Glutamatergic neuron (in vitro differentiated cells): ENCODE measurements at regions not wholly inside any gene's neighbourhood (a gene's known extent, or its start where the extent isn't known, plus 50 kb on each side); places are given as distances from the start of the nearest gene placed in this dataset.
"Not testable (repeated sequence)": the region's sequence is repeated elsewhere in the genome, so short reads cannot be mapped to it uniquely, and the experiment has no call there.

Source experiments
- DNase-seq: peaks from one replicate; pipeline ENCODE4 v3.0.0; 2022
- H3K27ac Mint-ChIP-seq: one replicate; pipeline ENCODE4 v1.8.0; 2020; ENCODE audit warnings: mild to moderate bottlenecking, mixed read lengths, inconsistent platforms; ENCODE audit not compliant: unreplicated experiment
- H3K27me3 Mint-ChIP-seq: one replicate; pipeline ENCODE4 v1.8.0; 2020; ENCODE audit warnings: mild to moderate bottlenecking, moderate library complexity, mixed read lengths, inconsistent platforms; ENCODE audit not compliant: unreplicated experiment
- H3K36me3 Mint-ChIP-seq: one replicate; pipeline ENCODE4 v1.8.0; 2020; ENCODE audit warnings: mild to moderate bottlenecking, mixed read lengths, inconsistent platforms; ENCODE audit not compliant: unreplicated experiment
- H3K4me1 Mint-ChIP-seq: one replicate; pipeline ENCODE4 v1.8.0; 2020; ENCODE audit warnings: mild to moderate bottlenecking, low read depth, mixed read lengths, inconsistent platforms; ENCODE audit not compliant: unreplicated experiment
- H3K4me3 Mint-ChIP-seq: one replicate; pipeline ENCODE4 v1.8.0; 2020; ENCODE audit warnings: mild to moderate bottlenecking, mixed read lengths, inconsistent platforms; ENCODE audit not compliant: unreplicated experiment
- H3K9me3 Mint-ChIP-seq: one replicate; pipeline ENCODE4 v1.8.0; 2020; ENCODE audit warnings: mild to moderate bottlenecking, moderate library complexity, mixed read lengths, inconsistent platforms; ENCODE audit not compliant: unreplicated experiment
- TF ChIP-seq, protein P1 (sequence below): fragments of 200-600 bp; sonication (generic); IDR thresholded peaks from one replicate; pipeline ENCODE4 v1.5.0; 2021; ENCODE audit not compliant: partially characterized antibody, unreplicated experiment

DNA sequence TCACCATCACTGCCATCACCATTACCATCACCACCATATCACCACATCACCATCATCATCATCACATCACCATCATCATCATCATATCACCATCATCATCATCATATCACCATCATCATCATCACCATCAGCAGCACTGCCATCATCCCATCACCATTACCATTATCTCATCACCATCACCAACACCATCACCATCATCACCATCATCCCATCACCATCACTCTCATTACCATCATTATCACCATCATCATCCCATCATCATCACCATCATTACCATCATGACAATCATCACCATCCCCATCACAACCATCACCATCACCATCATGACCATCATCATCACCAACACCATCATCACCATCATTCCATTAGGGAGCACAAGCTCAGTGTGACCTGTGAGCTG lies 318.0 kb downstream of the ADGRD1 start:
- H3K4me3 Mint-ChIP-seq: no peak overlapping the region

DNA sequence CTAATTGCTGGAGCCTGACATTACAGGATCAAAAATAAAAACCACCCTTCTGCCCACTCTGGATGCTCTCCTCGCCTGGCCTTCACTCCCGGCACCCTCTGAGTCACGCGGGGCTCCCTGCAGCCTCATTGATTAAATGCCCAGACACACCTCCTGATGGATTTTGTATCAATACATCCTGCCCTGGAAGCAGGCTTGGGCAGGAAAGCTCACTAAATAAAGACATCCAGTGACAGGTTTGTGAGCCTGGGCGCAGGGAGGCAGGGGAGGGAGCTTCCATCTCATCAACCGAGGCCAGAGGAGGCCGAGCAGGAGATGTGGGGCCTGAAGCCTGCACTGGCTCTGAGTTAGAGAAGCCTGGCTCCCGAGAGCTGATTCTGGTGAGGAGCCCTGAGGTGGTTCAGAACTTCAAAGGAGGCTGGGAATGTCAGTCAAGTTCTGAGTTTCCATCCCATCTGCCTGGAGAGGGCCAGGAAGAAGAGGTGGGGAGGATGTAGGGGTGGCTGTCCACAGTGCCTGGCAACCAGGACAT lies 318.6 kb downstream of the ADGRD1 start:
- not testable (repeated sequence) for H3K4me3 Mint-ChIP-seq, H3K27ac Mint-ChIP-seq

More for the DNA sequence above, 318.0 kb downstream of the ADGRD1 start:
- peaks cover 5% of the 10 kb centered on the region for H3K27me3 Mint-ChIP-seq
- peaks cover 4% of the 10 kb centered on the region for H3K36me3 Mint-ChIP-seq
- H3K9me3 Mint-ChIP-seq: no peaks in the 10 kb centered on the region
- DNase-seq: no peak
- peaks cover 6% of the 10 kb centered on the region for H3K4me1 Mint-ChIP-seq
- H3K27ac Mint-ChIP-seq: no peak overlapping the region
- TF ChIP-seq, protein P1, sequence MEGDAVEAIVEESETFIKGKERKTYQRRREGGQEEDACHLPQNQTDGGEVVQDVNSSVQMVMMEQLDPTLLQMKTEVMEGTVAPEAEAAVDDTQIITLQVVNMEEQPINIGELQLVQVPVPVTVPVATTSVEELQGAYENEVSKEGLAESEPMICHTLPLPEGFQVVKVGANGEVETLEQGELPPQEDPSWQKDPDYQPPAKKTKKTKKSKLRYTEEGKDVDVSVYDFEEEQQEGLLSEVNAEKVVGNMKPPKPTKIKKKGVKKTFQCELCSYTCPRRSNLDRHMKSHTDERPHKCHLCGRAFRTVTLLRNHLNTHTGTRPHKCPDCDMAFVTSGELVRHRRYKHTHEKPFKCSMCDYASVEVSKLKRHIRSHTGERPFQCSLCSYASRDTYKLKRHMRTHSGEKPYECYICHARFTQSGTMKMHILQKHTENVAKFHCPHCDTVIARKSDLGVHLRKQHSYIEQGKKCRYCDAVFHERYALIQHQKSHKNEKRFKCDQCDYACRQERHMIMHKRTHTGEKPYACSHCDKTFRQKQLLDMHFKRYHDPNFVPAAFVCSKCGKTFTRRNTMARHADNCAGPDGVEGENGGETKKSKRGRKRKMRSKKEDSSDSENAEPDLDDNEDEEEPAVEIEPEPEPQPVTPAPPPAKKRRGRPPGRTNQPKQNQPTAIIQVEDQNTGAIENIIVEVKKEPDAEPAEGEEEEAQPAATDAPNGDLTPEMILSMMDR: no peak

DNA sequence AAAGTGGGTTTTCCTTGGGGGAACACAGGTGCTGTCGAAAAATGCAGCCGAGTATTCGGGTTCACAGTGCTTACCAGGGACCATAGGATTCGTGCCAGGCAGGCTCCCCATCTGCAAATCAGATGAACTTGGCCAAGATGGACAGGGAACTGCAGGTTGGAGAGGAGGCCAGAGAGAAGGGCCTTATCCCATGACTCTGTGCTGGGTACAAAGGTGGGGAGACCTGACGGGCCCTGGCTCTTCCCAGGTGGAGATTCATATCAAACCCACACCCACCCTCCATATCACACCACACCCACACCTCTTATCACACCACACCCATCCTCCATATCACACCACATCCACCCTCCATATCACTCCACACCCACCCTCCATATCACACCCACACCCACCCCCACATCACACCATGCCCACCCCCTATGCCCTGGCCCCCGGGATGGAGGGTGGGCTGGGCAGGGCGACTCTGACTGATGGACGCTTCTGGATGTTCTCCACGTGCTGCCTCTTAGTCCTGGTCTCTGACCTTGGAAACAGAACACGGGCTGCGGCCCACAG lies 319.7 kb downstream of the ADGRD1 start:
- no peak overlapping the region for H3K27ac Mint-ChIP-seq
- DNase-seq: no peak
- TF ChIP-seq, protein P1: no peak
- no peak overlapping the region for H3K4me3 Mint-ChIP-seq
- H3K9me3 Mint-ChIP-seq: no peaks in the 10 kb centered on the region
- no peaks in the 10 kb centered on the region for H3K36me3 Mint-ChIP-seq
- peaks cover 3% of the 10 kb centered on the region for H3K4me1 Mint-ChIP-seq
- peaks cover 5% of the 10 kb centered on the region for H3K27me3 Mint-ChIP-seq

More for the DNA sequence above, 318.6 kb downstream of the ADGRD1 start:
- H3K36me3 Mint-ChIP-seq, H3K4me1 Mint-ChIP-seq, H3K9me3 Mint-ChIP-seq, DNase-seq, H3K27me3 Mint-ChIP-seq: not testable (repeated sequence)

DNA sequence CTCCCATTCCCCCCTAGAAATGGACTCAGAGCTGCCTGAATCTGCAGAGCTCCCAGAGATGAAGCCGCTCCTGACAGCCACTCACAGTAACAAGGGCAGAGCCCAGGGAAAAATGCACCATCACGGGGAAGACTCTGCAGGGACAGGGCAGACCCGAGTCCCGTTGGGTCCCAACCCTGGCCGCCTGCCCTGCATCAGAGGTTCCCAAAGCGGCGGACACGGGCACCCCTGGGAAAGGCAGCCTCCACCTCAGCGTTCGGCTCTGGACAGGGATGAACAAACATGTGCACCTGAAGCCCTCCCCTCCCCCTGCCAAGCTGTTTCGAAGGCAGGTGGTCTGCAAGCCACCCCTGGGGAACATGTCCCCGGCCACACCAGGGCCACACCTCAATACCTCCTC lies 320.4 kb downstream of the ADGRD1 start:
- no peaks in the 10 kb centered on the region for H3K9me3 Mint-ChIP-seq
- H3K27me3 Mint-ChIP-seq: peaks cover 5% of the 10 kb centered on the region
- peaks cover 3% of the 10 kb centered on the region for H3K4me1 Mint-ChIP-seq
- no peak overlapping the region for H3K4me3 Mint-ChIP-seq
- no peak for DNase-seq
- TF ChIP-seq, protein P1: no peak
- no peak overlapping the region for H3K27ac Mint-ChIP-seq
- H3K36me3 Mint-ChIP-seq: no peaks in the 10 kb centered on the region

DNA sequence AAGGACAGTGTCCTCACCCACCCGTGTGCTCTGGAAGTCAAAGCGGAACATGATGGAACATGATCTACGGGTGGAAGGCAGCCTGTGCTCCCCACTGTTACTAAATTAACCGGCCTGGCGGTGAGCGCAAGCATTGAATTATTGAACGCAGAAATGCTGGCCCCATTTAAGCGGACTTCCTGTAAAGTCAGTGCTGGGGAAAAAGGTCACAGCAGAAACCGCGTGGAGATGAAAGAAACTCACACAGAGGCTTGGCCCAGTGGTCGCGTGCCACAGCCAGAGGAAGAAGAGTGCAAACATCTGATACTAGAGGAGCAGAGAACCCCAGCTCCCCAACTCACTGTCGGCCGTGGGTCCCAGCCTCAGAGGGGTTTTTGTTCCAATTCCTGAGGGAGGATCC lies 321.2 kb downstream of the ADGRD1 start:
- TF ChIP-seq, protein P1: no peak
- H3K27me3 Mint-ChIP-seq: peaks cover 8% of the 10 kb centered on the region
- no peaks in the 10 kb centered on the region for H3K36me3 Mint-ChIP-seq
- peaks cover 2% of the 10 kb centered on the region for H3K9me3 Mint-ChIP-seq
- H3K27ac Mint-ChIP-seq: no peak overlapping the region
- peaks cover 4% of the 10 kb centered on the region for H3K4me1 Mint-ChIP-seq
- DNase-seq: no peak
- no peak overlapping the region for H3K4me3 Mint-ChIP-seq
